Common myeloid progenitor, CD34-positive (primary cell): ENCODE measurements at regions not wholly inside any gene's neighbourhood (a gene's known extent, or its start where the extent isn't known, plus 50 kb on each side); places are given as distances from the start of the nearest gene placed in this dataset.

Source experiments
- CTCF ChIA-PET: fragments of 350-600 bp; sonication (Branson Sonifier 250); formaldehyde crosslinking; loops from one replicate; lab custom pipeline; 2021; ENCODE audit warnings: antibody characterized with exemption; lab: Charles Lee
- POLR2A ChIA-PET: fragments of 350-600 bp; sonication (Branson Sonifier 250); formaldehyde crosslinking; loops from one replicate; lab custom pipeline; 2021; ENCODE audit warnings: antibody characterized with exemption; lab: Charles Lee
- DNase-seq, 3 donors: peaks; one replicate each; pipeline versions ENCODE4 v3.0.0 to v3.0.0-alpha.2; 2013
- H3K27ac ChIP-seq, 2 experiments: 1 replicate in 1 of 2; 2 replicates in 1 of 2; pipeline ENCODE4 v1.7.0; 2013; ENCODE audit warnings: inconsistent platforms in 2 of 2, low read length in 2 of 2, mild to moderate bottlenecking in 2 of 2, low read depth in 1 of 2, moderate library complexity in 1 of 2; ENCODE audit not compliant: severe bottlenecking in 2 of 2, insufficient read depth in 1 of 2, poor library complexity in 1 of 2
- H3K27me3 ChIP-seq, 5 experiments: replicated peaks in 2 of 5; 1 replicate in 3 of 5; 2 replicates in 2 of 5; pipeline versions ENCODE4 v1.6.1 to v1.7.0; 2013; ENCODE audit warnings: low read length in 4 of 5, mild to moderate bottlenecking in 2 of 5, moderate library complexity in 2 of 5, inconsistent platforms in 1 of 5; ENCODE audit not compliant: insufficient read depth in 5 of 5, control insufficient read depth in 4 of 5
- H3K36me3 ChIP-seq, 4 experiments: 1 replicate in 2 of 4; 2 replicates in 2 of 4; pipeline versions ENCODE4 v1.6.1 to v1.7.0; 2013; ENCODE audit warnings: low read length in 3 of 4, control low read depth in 1 of 4, mild to moderate bottlenecking in 1 of 4; ENCODE audit not compliant: control insufficient read depth in 4 of 4, insufficient read depth in 4 of 4
- H3K4me1 ChIP-seq, 4 experiments: 1 replicate in 3 of 4; 2 replicates in 1 of 4; pipeline versions ENCODE4 v1.6.1 to v1.7.1; 2013; ENCODE audit warnings: low read length in 3 of 4, mild to moderate bottlenecking in 3 of 4, control low read depth in 1 of 4, inconsistent platforms in 1 of 4, moderate library complexity in 1 of 4; ENCODE audit not compliant: control insufficient read depth in 4 of 4, insufficient read depth in 4 of 4; ENCODE audit errors: control extremely low read depth in 1 of 4
- H3K4me3 ChIP-seq, 7 experiments: 1 replicate in 4 of 7; 2 replicates in 3 of 7; pipeline versions ENCODE4 v1.5.1 to v1.7.0; 2013; ENCODE audit warnings: mild to moderate bottlenecking in 7 of 7, low read length in 6 of 7, moderate library complexity in 6 of 7, inconsistent platforms in 2 of 7, low read depth in 2 of 7, control low read depth in 1 of 7; ENCODE audit not compliant: insufficient read depth in 4 of 7, control insufficient read depth in 1 of 7; ENCODE audit errors: extremely low read depth in 1 of 7
- H3K9me3 ChIP-seq, 5 experiments: 1 replicate in 4 of 5; 2 replicates in 1 of 5; pipeline versions ENCODE4 v1.6.1 to v1.7.1; 2013; ENCODE audit warnings: low read length in 4 of 5, mild to moderate bottlenecking in 2 of 5, inconsistent platforms in 1 of 5, low read depth in 1 of 5, moderate library complexity in 1 of 5; ENCODE audit not compliant: control insufficient read depth in 4 of 5, insufficient read depth in 2 of 5; ENCODE audit errors: control extremely low read depth in 1 of 5
- WGBS: methylation state at CpG from one replicate; pipeline ENCODE4 v1.1.5; 2013; ENCODE audit not compliant: insufficient coverage; 5-methylcytosine and 5-hydroxymethylcytosine counted together

DNA sequence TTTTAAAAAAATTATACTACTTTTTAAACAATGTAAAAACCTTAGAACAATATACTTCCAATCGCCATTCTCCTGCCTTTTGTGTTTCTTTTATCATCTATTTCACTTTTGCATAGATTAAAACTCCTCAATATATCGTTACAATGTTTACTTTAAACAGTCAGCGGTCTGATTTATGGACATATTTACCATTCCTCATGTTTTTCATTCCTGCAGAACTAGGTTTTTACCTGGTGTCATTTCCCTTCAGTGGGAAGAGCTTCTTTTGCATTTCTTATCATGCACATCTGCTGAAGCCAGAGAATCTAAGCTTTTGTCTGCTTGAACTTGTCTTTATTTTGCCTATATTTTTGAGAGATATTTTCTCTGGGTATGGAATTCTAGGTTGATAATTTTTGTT lies 277.4 kb upstream of the PLXNA2 start:
- Histone ChIP-seq H3K27me3 (no peaks in the 10 kb centered on the region), H3K4me3 (no peak overlapping the region), H3K9me3 (peaks cover 0 to 4% (median 0%) of the 10 kb centered on the region in 5 experiments), H3K4me1 (no peaks in the 10 kb centered on the region), H3K36me3 (no peaks in the 10 kb centered on the region), H3K27ac (no peak overlapping the region)
- no peak for DNase-seq
- ChIA-PET POLR2A (no interaction called here), CTCF (no interaction called here)
- WGBS, result 91% methylated on average over 3 of the region's 3 CpGs

- WGBS, result no CpG with 5 or more reads among the region's 5 CpGs
- H3K9me3 ChIP-seq, result no peaks in the 10 kb centered on the region
- no peak for DNase-seq
- H3K4me3 ChIP-seq, result no peak overlapping the region
- POLR2A ChIA-PET, result no interaction called here
- no peaks in the 10 kb centered on the region for H3K4me1 ChIP-seq
- no peaks in the 10 kb centered on the region for H3K27me3 ChIP-seq
- H3K36me3 ChIP-seq, result no peaks in the 10 kb centered on the region
- H3K27ac ChIP-seq, result no peak overlapping the region
- CTCF ChIA-PET, result no interaction called here
Observed at GRCh38 chr1:208523007-208523406, 278.8 kb upstream of the PLXNA2 start.

- Histone ChIP-seq H3K4me3 (no peak overlapping the region), H3K36me3 (no peaks in the 10 kb centered on the region), H3K27ac (no peak overlapping the region), H3K9me3 (no peaks in the 10 kb centered on the region), H3K27me3 (peaks cover 0 to 1% (median 0%) of the 10 kb centered on the region in 5 experiments), H3K4me1 (no peaks in the 10 kb centered on the region)
- 94% methylated on average over 2 of the region's 4 CpGs for WGBS
- DNase-seq, result no peak
- POLR2A ChIA-PET, result no interaction called here
- CTCF ChIA-PET, result interaction anchor here (0.7 kb wide), 1 partner anchor 24 kb away, joined by 4 read pairs; no protein-coding TSS in a partner anchor
Observed at GRCh38 chr1:208524376-208524775, 280.2 kb upstream of the PLXNA2 start.

- POLR2A ChIA-PET, result no interaction called here
- CTCF ChIA-PET, result interaction anchor here (0.7 to 1.2 kb wide), 2 partner anchors 11 to 23 kb away, joined by 3 to 4 read pairs; no protein-coding TSS in a partner anchor
- H3K9me3 ChIP-seq, result no peaks in the 10 kb centered on the region
- no peaks in the 10 kb centered on the region for H3K4me1 ChIP-seq
- peaks cover 0 to 1% (median 0%) of the 10 kb centered on the region in 5 experiments for H3K27me3 ChIP-seq
- no peaks in the 10 kb centered on the region for H3K36me3 ChIP-seq
- 85% methylated on average over 4 of the region's 5 CpGs for WGBS
- no peak overlapping the region for H3K4me3 ChIP-seq
- no peak overlapping the region for H3K27ac ChIP-seq
- no peak for DNase-seq
Observed at GRCh38 chr1:208524925-208525324, 280.7 kb upstream of the PLXNA2 start.

DNA sequence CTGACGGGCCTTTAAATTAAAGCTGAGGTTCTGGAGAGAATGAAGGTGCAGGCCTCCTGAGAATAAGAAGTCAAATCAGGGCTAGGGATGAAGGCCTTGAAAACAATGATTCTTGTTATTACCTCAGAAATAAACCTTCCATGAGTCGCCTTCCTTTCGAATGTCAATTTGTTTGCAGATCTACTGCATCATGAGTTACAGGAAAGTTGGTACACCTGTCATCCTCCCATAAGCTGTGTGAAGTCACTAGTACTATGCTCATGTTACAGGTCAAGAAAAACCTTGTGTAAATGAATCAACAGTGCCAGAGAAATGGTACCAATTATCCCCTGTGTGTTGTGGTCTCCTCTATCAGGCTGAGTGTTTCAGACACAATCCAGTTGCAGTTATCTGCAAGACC lies 281.2 kb upstream of the PLXNA2 start:
- no peaks in the 10 kb centered on the region for H3K4me1 ChIP-seq
- WGBS, result 63% methylated on average over 3 of the region's 3 CpGs
- no peaks in the 10 kb centered on the region for H3K36me3 ChIP-seq
- H3K9me3 ChIP-seq, result no peaks in the 10 kb centered on the region
- CTCF ChIA-PET, result interaction anchor here (1.2 kb wide), 1 partner anchor 11 kb away, joined by 3 read pairs; no protein-coding TSS in a partner anchor
- H3K27me3 ChIP-seq, result peaks cover 0 to 1% (median 0%) of the 10 kb centered on the region in 5 experiments
- H3K4me3 ChIP-seq, result no peak overlapping the region
- no peak overlapping the region for H3K27ac ChIP-seq
- no peak for DNase-seq
- POLR2A ChIA-PET, result no interaction called here

DNA sequence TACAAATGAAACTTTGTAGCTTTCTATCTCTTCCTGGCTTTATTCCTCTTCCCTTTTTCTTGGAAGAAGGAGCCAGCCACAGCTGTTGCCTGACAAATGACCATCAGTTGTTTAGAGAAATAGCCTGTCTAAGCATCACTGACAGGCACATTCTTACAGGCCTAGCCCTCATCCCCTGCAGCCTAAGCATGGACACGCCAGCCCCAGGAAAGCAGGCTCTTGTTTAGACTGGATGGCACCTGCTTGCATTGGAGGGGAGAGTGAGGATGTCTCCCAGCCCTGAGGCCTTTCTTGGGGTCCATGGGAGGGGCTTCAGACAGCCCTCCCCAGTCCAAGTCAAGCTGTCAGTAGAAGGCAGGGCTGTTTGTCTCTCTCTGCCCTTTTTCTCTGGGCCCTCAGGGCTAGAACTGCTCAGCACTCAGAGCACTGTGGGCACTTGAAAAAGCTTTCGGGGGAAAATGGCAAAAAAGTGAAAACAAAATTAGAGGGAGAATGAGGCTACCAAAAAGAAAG lies 282.5 kb upstream of the PLXNA2 start:
- 100% methylated on average over 1 of the region's 2 CpGs for WGBS

DNA sequence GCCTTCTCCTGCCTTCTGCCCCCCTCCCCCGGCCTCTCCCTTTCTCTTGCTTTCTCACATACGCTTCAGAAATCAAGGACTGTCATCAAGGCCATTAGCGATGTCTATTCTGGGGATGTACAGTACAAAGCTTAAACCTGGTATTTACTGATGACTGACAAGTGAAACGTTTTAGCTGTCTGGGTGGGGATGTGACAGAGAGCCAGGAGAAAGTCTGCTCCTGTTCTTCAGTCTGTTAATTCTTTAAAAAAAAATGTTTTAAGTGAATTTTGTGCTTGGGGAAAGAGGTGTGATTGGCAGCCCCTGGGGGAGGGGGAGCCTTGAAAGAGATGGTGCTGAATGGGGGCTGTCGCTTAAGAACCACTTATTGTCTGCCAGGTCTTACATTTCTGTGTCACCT lies 283.0 kb upstream of the PLXNA2 start:
- Histone ChIP-seq H3K4me3 (no peak overlapping the region), H3K27ac (no peak overlapping the region), H3K36me3 (no peaks in the 10 kb centered on the region), H3K4me1 (no peaks in the 10 kb centered on the region), H3K9me3 (no peaks in the 10 kb centered on the region), H3K27me3 (peaks cover 0 to 5% (median 0%) of the 10 kb centered on the region in 5 experiments)
- WGBS, result 93% methylated on average over 4 of the region's 5 CpGs
- ChIA-PET CTCF (no interaction called here), POLR2A (no interaction called here)
- DNase-seq, result no peak

More for the DNA sequence above, 282.5 kb upstream of the PLXNA2 start:
- H3K9me3 ChIP-seq, result no peaks in the 10 kb centered on the region
- H3K4me1 ChIP-seq, result no peaks in the 10 kb centered on the region
- H3K4me3 ChIP-seq, result no peak overlapping the region
- H3K36me3 ChIP-seq, result no peaks in the 10 kb centered on the region
- ChIA-PET CTCF (no interaction called here), POLR2A (no interaction called here)
- peaks cover 0 to 4% (median 0%) of the 10 kb centered on the region in 5 experiments for H3K27me3 ChIP-seq
- no peak overlapping the region for H3K27ac ChIP-seq
- no peak for DNase-seq
